GM12892 (cell line): ENCODE measurements at regions not wholly inside any gene's neighbourhood (a gene's known extent, or its start where the extent isn't known, plus 50 kb on each side); places are given as distances from the start of the nearest gene placed in this dataset.

Experiments used
- POLR2A ChIP-seq: IDR thresholded peaks from 2 replicates; pipeline ENCODE4 v1.6.1; 2011; ENCODE audit warnings: low read depth, low read length, control low read depth
- POLR2AphosphoS5 ChIP-seq: IDR thresholded peaks from 2 replicates; pipeline ENCODE4 v1.6.1; 2011; ENCODE audit warnings: low read depth, low read length, control low read depth
- TAF1 ChIP-seq: IDR thresholded peaks from 2 replicates; pipeline ENCODE4 v1.6.1; 2011; ENCODE audit warnings: low read depth, mild to moderate bottlenecking, control low read depth, low read length, borderline replicate concordance

- no peak for TF ChIP-seq POLR2A
- TF ChIP-seq POLR2AphosphoS5: no peak
- no peak for TF ChIP-seq TAF1
Measured at GRCh38 chr3:163632722-163633121, 1445.6 kb downstream of the SI start.
